ENCODE measurements at regions not wholly inside any gene's neighbourhood (a gene's known extent, or its start where the extent isn't known, plus 50 kb on each side); places are given as distances from the start of the nearest gene placed in this dataset.

GRCh38 chr18:14905350-14905749 lies 157.4 kb downstream of the ANKRD30B start:
- DNase-seq: no peak

GRCh38 chr18:14905979-14906378 lies 158.0 kb downstream of the ANKRD30B start:
- no peak for DNase-seq

DNA sequence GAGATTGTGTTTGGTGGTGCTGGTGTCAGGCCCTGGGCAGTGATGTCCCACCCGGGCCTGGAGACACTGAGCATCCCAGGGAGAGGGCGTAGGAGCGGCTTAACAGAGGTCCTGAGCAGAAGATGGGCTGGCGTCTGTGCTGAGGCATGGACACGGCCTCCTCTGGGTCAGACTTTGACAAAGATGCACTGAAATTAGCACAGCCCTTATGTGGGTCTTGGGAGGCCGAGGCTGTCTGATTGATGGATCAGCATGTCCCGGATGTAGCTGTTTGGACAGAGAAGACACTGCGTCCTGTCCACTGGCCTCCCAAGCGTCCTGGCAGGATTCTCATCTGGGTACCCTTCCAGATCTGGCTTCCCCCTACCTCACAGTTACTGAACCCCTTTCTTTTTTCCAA lies 159.4 kb downstream of the ANKRD30B start:
- no peak for DNase-seq

- no peak for DNase-seq
These were observed 160.6 kb downstream of the ANKRD30B start for GRCh38 chr18:14908541-14908940.

- no peak for DNase-seq
These were observed 165.0 kb downstream of the ANKRD30B start for GRCh38 chr18:14912967-14913366.

- DNase-seq: no peak
These were observed 166.1 kb downstream of the ANKRD30B start for GRCh38 chr18:14914121-14914520.

- no peak for DNase-seq
These were observed 166.8 kb downstream of the ANKRD30B start for GRCh38 chr18:14914771-14915170.

- DNase-seq: no peak
These were observed 168.2 kb downstream of the ANKRD30B start for GRCh38 chr18:14916181-14916580.

DNA sequence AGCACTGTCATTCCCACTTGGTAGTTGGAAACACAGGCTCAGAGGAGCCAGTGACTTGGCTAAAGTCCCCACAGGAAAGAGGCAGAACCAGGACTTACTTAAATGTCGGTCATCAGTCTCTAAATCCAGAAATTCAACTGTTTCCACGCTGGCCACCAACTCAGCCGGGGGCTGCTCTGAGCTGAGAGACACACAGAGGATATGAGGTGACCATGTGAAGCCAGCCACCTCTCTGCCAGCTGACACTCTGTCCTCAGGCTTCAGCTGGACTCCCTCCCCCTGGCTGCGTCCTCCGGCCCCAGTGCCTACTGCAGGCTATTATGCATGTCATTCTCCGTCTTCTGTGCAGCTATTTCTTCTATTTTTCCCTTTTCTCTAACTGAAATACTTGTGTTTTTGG lies 168.9 kb downstream of the ANKRD30B start:
- DNase-seq: no peak

GRCh38 chr18:14917311-14917710 lies 169.3 kb downstream of the ANKRD30B start:
- DNase-seq: no peak

DNA sequence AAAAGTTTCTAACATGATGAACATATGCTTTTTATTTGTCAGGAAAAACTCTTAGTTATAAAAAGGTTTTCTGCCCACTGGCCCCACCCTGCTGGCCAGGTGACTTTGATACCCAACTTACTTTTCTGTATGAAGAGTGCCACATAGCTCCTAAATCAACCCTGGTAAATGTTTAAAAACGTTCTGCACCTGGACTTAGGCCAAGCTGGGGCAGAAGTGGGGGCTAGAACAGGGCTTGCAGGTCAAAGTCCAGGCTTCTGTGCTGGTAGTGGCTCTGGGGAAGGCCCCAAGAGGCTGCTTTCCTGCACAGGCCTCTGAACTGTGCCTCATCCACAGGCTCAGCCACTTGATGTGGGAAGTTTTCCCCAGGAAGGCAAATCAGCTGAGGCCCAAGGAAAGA lies 171.7 kb downstream of the ANKRD30B start:
- no peak for DNase-seq

DNA sequence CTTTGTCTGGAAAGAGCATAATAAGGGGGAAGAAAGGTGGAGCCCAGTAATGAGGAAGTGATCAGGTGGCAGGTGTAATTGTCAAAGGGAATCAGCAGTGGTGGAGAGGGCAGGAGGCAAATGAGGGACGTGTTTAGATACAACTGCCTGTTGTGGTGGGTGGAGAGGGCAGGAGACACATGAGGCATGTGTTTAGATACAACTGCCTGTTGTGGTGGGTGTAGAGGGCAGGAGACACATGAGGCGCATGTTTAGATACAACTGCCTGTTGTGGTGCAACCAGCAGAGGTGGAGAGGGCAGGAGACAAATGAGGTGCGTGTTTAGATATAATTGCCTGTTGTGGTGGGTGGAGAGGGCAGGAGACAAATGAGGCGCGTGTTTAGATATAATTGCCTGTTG lies 173.1 kb downstream of the ANKRD30B start:
- no peak for DNase-seq

DNA sequence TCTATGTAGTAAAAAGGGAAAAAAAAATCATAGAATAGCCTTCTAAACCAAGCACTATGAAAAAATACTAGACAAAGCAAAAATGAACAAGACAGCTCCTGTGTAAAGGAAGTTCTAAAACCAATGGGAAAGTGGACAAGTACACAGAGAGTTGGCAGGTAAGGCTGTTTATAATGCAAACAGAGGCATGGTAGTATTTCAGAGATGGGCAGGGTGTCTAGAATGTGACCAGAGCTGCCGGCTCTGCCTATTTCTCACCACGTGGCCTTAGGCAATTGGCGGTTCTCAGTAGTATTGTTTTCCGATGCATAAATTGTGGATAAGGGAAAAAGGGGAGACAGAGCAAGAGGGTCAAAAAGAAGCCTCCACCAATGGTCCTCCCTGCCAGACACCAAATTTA lies 173.6 kb downstream of the ANKRD30B start:
- DNase-seq: no peak

DNA sequence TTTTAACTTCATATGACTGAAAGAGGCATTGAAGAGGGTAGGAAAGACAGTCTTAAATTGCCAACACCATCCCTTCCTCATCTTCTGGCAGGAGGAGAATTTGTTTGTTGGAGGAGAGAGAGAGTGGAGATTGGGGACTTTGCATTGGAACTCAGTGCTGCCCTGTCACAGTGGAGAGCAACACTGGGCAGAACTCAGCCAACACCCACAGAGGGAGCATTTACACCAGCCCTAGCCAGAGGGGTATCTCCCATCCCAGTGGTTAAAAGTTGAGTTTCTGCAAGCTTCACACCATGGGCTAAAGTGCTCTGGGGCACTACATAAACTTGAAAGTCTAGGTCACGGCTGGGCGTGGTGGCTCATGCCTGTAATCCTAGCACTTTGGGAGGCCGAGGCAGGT lies 174.1 kb downstream of the ANKRD30B start:
- no peak for DNase-seq

DNA sequence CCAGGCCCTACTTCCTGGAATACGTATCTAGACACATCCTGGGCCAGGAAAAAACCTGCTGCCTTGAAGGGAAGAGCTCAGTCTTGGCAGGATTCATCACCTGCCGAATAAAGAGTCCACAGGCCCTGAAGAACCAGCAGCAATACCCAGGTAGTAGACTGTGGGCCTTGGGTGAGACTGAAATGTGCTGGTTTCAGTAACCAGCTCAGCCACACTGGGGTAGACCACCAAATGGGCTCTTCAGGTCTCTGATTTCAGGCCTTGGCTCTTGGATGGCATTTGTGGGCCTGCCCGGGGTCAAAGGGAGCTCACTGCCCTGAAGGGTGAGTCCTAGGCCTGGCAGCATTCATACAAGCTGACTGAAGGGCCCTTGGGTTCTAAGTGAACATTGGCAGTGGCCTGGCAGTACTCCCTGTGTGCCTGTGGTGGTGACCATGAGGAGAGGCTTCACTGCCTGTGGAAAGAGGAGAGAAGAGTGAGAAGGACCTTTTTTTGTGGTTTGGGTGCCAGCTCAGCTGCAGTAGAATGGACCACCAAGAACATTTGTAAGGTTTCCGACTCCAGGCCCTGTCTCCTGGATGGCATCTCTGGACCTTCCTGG lies 175.1 kb downstream of the ANKRD30B start:
- no peak for DNase-seq

- DNase-seq: no peak
These were observed 176.3 kb downstream of the ANKRD30B start for GRCh38 chr18:14924226-14924625.

GRCh38 chr18:14925281-14925709 lies 177.3 kb downstream of the ANKRD30B start:
- DNase-seq: no peak

DNA sequence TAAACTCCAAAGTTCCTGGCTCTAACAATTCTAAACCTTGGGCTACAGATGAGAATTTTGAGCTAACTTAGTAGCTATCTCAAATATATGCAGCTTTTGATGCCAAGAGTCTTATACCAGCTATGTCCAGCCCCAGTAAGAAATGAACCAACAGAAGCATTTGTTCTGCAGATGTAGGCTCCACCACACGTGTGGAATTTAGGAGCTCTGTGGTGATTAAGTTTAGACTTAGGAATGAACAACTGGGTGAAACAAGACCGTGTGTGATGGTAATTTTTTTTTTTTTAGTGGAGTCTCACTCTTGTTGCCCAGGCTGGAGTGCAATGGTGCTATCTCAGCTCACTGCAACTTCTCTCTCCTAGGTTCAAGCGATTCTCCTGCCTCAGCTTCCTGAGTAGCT lies 179.7 kb downstream of the ANKRD30B start:
- DNase-seq: no peak

DNA sequence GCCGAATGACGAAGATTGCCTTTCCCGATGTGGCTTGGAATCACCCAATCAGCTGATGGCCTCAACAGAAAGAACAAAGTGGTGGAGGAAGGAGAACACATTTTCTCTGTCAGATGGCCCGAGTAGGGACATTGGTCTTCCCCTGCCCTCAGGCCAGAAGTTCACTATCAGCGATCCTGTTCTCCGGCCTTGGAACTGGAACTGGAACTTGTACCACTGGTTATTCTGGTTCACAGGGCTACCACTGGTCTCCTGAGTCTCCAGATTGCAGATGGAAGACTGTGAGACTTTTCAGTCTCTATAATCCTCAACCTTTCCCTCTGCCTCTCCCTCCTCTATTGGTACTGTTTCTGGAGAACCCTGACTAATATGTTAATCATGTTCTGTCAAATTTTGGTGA lies 180.4 kb downstream of the ANKRD30B start:
- no peak for DNase-seq

GRCh38 chr18:14930076-14930475 lies 182.1 kb downstream of the ANKRD30B start:
- no peak for DNase-seq

DNA sequence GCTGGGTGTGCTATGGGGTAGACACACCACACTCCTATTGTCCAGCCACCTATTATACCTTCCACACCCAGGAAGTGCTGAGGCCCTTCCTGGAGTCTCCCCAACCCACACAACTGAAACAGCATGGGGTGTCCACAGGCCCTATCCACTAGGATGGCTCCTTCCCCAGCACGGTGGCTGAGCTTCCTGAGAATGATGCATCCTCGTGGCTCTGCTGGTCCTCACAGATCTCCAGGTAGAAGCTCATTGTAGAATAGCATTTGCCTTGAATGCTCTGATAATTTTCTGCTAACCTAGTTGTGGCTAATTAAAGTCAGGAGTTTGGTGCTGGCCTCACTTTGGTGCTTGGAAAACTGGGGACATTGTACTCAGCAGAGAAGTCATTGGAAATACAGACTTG lies 182.6 kb downstream of the ANKRD30B start:
- DNase-seq: no peak

- no peak for DNase-seq
These were observed 185.3 kb downstream of the ANKRD30B start for GRCh38 chr18:14933049-14933851.

- no peak for DNase-seq
These were observed 186.0 kb downstream of the ANKRD30B start for GRCh38 chr18:14933964-14934363.

DNA sequence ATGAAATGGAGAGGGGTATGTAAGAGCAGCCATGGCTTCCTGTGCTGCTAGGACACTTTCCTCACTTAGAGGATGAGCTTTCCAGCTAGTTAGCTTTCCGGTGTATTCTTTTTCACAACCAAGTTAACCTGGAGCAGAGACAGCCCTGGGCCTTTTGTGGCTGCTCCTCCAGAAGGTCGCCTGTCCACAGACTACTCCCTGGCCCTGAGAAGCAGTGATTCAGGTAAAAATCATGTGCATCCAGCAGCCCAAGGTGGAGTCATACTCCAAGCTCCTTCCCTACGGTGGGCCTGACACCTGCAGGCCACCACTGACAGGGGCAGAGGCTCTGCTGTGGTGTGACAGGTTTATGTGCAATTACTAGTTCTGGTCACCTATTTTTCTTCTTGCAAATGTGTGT lies 187.2 kb downstream of the ANKRD30B start:
- DNase-seq: no peak

Data from tongue (tissue), 1 donor.